CD4-positive, CD25-positive, alpha-beta regulatory T cell (primary cell): ENCODE measurements at regions not wholly inside any gene's neighbourhood (a gene's known extent, or its start where the extent isn't known, plus 50 kb on each side); places are given as distances from the start of the nearest gene placed in this dataset.

Source experiments
- ATAC-seq, 2 donors: fragments of 150-1000 bp; cut with Tn5 transposase; one replicate each; pipeline ENCODE4 v1.10.0; 2021; ENCODE audit warnings: low read depth in 2 of 2, moderate number of reproducible peaks in 2 of 2, moderate library complexity in 1 of 2
- DNase-seq, 3 donors: peaks; one replicate each; pipeline versions ENCODE4 v3.0.0 to v3.0.0-alpha.2; 2012 to 2022; ENCODE audit warnings: mixed read lengths in 1 of 3
- H3K27ac ChIP-seq: one replicate; pipeline ENCODE4 v1.7.0; 2013; ENCODE audit warnings: mild to moderate bottlenecking, low read length; ENCODE audit not compliant: insufficient read depth, poor library complexity, severe bottlenecking
- H3K27me3 ChIP-seq: one replicate; pipeline ENCODE4 v1.7.0; 2013; ENCODE audit warnings: low read length; ENCODE audit not compliant: control insufficient read depth, insufficient read depth
- H3K36me3 ChIP-seq: one replicate; pipeline ENCODE4 v1.7.0; 2013; ENCODE audit warnings: mild to moderate bottlenecking, low read length, moderate library complexity; ENCODE audit not compliant: control insufficient read depth, insufficient read depth
- H3K4me1 ChIP-seq: 2 replicates; pipeline ENCODE4 v1.7.0; 2013; ENCODE audit warnings: mild to moderate bottlenecking, low read length; ENCODE audit not compliant: insufficient read depth, control insufficient read depth, poor library complexity, severe bottlenecking
- H3K4me3 ChIP-seq: one replicate; pipeline ENCODE4 v1.7.0; 2013; ENCODE audit warnings: low read depth, mild to moderate bottlenecking, low read length, moderate library complexity
- H3K9me3 ChIP-seq, 2 experiments: 1 replicate in 1 of 2; 2 replicates in 1 of 2; pipeline ENCODE4 v1.7.0; 2013; ENCODE audit warnings: low read length in 2 of 2, mild to moderate bottlenecking in 1 of 2, moderate library complexity in 1 of 2; ENCODE audit not compliant: control insufficient read depth in 2 of 2
- H3K27ac Mint-ChIP-seq, 3 donors: one replicate each; pipeline ENCODE4 v1.8.0; 2020 to 2022; ENCODE audit warnings: mild to moderate bottlenecking in 3 of 3, mixed read lengths in 3 of 3, moderate library complexity in 2 of 3
- H3K27me3 Mint-ChIP-seq: one replicate; pipeline ENCODE4 v1.8.0; 2022; ENCODE audit warnings: mild to moderate bottlenecking, mixed read lengths
- H3K36me3 Mint-ChIP-seq: one replicate; pipeline ENCODE4 v1.8.0; 2020; ENCODE audit warnings: mixed read lengths
- H3K4me1 Mint-ChIP-seq, 4 donors: one replicate each; pipeline ENCODE4 v1.8.0; 2020 to 2022; ENCODE audit warnings: mixed read lengths in 4 of 4, mild to moderate bottlenecking in 1 of 4
- H3K4me3 Mint-ChIP-seq, 4 donors: one replicate each; pipeline ENCODE4 v1.8.0; 2020 to 2022; ENCODE audit warnings: mild to moderate bottlenecking in 4 of 4, mixed read lengths in 4 of 4, moderate library complexity in 3 of 4
- H3K9me3 Mint-ChIP-seq, 7 donors: one replicate each; pipeline ENCODE4 v1.8.0; 2020 to 2022; ENCODE audit warnings: mixed read lengths in 7 of 7, mild to moderate bottlenecking in 3 of 7, moderate library complexity in 2 of 7

DNA sequence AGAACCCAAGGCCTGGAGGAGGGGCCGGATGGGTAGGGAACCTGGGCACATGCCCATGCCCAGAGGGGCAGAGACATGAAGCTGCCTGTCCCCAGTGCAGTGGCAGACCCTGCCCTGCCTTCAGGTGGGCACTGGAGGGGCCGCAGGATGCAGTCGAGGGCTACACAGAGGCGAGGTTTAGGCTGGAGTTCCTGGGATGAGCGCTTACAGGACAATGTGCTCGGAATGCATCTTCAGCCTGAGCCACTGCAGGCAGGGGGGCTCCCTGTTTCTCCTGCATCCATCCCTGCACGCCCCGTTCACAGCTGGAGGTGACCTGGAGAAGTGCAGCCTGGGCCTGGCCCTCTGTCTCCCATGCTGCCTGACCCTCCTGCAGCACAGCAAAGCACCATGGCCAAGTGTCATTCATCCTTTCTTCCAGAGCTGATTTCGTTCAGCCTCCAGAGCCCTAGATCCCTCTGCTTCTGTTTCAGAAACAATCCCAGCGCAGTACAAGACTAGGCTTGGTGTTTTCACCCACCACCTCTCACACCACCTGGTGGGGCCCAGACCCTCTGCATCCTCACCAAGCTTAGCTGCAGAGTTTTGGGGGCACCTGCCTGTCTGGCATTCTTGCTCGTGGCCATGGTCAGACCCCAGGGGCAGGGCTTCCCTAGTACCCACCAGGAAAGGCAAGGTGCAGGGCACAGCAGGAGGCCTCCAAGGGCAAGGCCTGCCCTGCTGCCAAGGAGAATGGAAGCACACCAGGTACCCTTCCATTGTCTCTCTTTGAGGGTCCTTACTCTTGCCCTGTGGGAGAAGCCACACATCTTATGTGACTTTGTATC is 311.9 kb downstream of the TCERG1L start:
- Mint-ChIP-seq H3K36me3 (no peaks in the 10 kb centered on the region), H3K4me1 (no peaks in the 10 kb centered on the region), H3K4me3 (no peak overlapping the region), H3K9me3 (peaks cover 0 to 3% (median 0%) of the 10 kb centered on the region in 7 donors), H3K27ac (no peak overlapping the region), H3K27me3 (no peaks in the 10 kb centered on the region)
- Histone ChIP-seq H3K27me3 (no peaks in the 10 kb centered on the region), H3K36me3 (no peaks in the 10 kb centered on the region), H3K4me1 (no peaks in the 10 kb centered on the region), H3K4me3 (no peak overlapping the region), H3K27ac (no peak overlapping the region), H3K9me3 (no peaks in the 10 kb centered on the region)
- ATAC-seq: no peak
- DNase-seq: no peak

DNA sequence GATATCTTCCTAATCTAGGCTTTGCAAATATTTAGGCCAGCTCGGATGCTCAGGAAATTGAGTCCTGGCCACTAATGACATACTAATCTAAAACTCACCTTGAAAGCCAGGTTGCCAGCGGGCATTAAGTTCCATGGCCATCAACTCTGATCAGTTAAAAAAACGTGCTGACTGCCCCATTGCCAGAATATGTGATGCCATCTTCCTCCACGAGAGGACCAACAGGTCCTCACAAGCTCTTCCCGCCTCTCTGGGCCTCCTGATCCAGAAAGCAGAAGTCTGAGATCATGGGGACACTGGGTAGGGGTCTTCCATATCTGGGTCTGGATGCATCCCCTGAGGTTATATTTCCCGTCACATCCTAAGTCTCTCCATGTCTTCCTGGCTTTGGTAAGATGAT is 311.3 kb downstream of the TCERG1L start:
- Mint-ChIP-seq H3K36me3 (no peaks in the 10 kb centered on the region), H3K27ac (no peak overlapping the region), H3K9me3 (peaks cover 0 to 3% (median 0%) of the 10 kb centered on the region in 7 donors), H3K4me1 (no peaks in the 10 kb centered on the region), H3K27me3 (no peaks in the 10 kb centered on the region), H3K4me3 (no peak overlapping the region)
- H3K27ac ChIP-seq: no peak overlapping the region
- H3K9me3 ChIP-seq: no peaks in the 10 kb centered on the region
- DNase-seq (no peak), ATAC-seq (no peak)
- H3K4me1 ChIP-seq: no peaks in the 10 kb centered on the region
- no peaks in the 10 kb centered on the region for H3K36me3 ChIP-seq
- no peak overlapping the region for H3K4me3 ChIP-seq
- no peaks in the 10 kb centered on the region for H3K27me3 ChIP-seq

DNA sequence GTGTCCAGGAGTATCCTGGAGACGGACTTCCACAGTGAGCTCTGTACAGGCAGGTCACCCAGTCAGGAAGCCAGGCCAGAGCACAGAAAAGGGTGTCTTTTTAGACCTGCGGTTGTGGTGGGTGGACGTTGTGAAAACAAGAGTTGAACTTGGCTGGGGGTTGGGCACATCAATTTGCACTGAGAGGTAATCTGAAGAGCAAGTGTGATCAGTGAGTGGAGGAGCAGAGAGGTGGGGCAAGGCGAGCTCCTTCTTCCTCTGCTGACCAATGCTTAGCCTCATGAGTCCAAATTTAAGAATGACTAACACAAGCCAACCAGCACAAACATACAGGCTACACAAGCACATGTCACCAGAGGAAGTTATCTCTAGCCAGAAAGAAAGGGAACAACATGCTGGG is 310.8 kb downstream of the TCERG1L start:
- Mint-ChIP-seq H3K4me1 (no peaks in the 10 kb centered on the region), H3K27ac (no peak overlapping the region)

DNA sequence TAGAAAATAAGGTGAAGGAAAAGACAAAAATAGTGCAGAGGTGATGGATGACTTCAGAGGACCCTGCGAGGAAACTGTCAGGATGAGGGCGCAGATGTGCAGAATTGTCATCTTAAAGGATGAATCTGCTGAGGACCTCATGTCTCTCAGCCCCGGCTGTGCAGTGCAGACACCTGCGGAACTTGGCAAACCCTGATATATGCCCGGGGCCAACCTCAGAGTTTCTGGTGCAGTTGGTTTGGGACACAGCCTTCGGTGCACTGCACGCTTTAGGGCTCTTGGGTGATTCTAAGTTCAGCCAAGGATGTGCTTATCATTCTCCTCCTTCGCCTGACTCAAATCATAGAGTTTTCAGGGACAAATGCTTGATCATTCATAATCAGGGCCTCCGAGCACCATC is 310.1 kb downstream of the TCERG1L start:
- H3K9me3 ChIP-seq: no peaks in the 10 kb centered on the region
- Mint-ChIP-seq H3K4me1 (no peaks in the 10 kb centered on the region), H3K27me3 (no peaks in the 10 kb centered on the region), H3K9me3 (peaks cover 0 to 2% (median 0%) of the 10 kb centered on the region in 7 donors), H3K36me3 (no peaks in the 10 kb centered on the region), H3K4me3 (no peak overlapping the region), H3K27ac (no peak overlapping the region)
- H3K4me3 ChIP-seq: no peak overlapping the region
- H3K4me1 ChIP-seq: no peaks in the 10 kb centered on the region
- H3K27ac ChIP-seq: no peak overlapping the region
- DNase-seq (no peak), ATAC-seq (no peak)
- no peaks in the 10 kb centered on the region for H3K27me3 ChIP-seq
- no peaks in the 10 kb centered on the region for H3K36me3 ChIP-seq

More for the DNA sequence above, 310.8 kb downstream of the TCERG1L start:
- H3K27me3 ChIP-seq: no peaks in the 10 kb centered on the region
- Mint-ChIP-seq H3K4me3 (no peak overlapping the region), H3K9me3 (peaks cover 0 to 3% (median 2%) of the 10 kb centered on the region in 7 donors), H3K36me3 (no peaks in the 10 kb centered on the region), H3K27me3 (no peaks in the 10 kb centered on the region)
- H3K27ac ChIP-seq: no peak overlapping the region
- ATAC-seq (no peak), DNase-seq (no peak)
- no peaks in the 10 kb centered on the region for H3K4me1 ChIP-seq
- no peaks in the 10 kb centered on the region for H3K36me3 ChIP-seq
- no peak overlapping the region for H3K4me3 ChIP-seq
- no peaks in the 10 kb centered on the region for H3K9me3 ChIP-seq

DNA sequence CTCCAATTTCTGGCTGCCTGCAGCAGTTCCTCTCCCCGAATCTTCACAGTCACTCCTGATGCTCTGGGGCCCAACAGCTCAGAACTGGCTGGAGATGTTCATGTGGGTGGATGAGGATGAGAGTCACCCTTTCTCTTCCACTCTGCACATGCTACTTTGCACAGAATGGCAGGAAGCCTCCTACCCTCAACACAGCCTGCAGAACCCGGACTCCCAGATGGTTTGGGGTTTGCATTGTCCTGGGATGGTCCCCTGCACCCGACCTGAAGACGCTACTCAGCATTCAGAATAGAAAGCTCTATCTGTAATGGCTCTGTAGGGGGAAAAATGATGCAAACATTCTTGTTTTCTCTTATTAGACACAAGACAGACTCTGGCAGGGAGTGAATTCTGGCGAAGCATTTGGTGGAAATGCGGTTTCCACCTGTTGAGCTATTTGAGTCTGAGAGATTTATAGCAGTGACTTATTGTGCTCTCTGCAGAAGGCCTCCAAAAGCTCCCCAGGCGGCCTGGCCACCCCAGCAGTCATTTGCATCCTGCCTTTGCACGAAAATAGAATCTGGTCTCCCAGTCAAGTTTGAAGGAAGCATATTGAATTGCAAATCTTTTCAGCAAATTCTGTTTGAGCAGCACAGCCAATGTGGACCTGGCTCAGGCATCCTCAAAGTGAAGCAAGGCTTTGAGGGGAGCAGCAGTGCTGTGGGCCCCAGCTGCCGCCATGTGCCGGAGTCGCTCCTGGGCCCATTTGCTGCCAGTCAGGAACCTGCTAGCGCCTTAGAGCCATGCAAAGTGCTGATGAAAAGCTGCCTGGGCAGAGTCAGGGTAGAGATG is 309.3 kb downstream of the TCERG1L start:
- Histone ChIP-seq H3K9me3 (no peaks in the 10 kb centered on the region), H3K27me3 (no peaks in the 10 kb centered on the region), H3K4me1 (no peaks in the 10 kb centered on the region), H3K27ac (no peak overlapping the region), H3K4me3 (no peak overlapping the region), H3K36me3 (no peaks in the 10 kb centered on the region)
- Mint-ChIP-seq H3K27me3 (no peaks in the 10 kb centered on the region), H3K27ac (no peak overlapping the region), H3K9me3 (peaks cover 0 to 2% (median 0%) of the 10 kb centered on the region in 7 donors), H3K4me1 (no peaks in the 10 kb centered on the region), H3K4me3 (no peak overlapping the region), H3K36me3 (no peaks in the 10 kb centered on the region)
- DNase-seq: no peak
- no peak for ATAC-seq

DNA sequence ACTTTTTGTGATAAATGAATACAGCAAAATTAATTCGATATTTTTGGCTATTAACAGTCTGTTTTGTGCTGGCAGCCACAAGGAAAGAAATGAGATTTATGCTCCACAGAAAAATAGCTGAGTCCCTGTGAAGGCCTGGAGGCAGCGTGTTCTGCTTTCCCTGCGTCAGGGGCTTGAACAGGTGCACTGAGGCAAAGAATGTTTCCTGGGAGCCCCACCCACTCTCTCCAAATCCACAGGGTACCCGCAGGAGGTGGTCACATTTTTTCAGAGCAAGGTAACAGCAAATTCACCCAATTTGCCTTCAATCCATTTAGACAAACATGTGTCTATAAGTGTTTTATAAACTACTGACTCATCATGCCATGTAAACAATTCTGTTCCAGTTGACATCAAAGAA is 308.1 kb downstream of the TCERG1L start:
- H3K27me3 ChIP-seq: no peaks in the 10 kb centered on the region
- DNase-seq (no peak), ATAC-seq (no peak)
- H3K4me3 ChIP-seq: no peak overlapping the region
- no peaks in the 10 kb centered on the region for H3K36me3 Mint-ChIP-seq
- peaks cover 4% of the 10 kb centered on the region for H3K27me3 Mint-ChIP-seq
- no peaks in the 10 kb centered on the region for H3K9me3 ChIP-seq
- peaks cover 0 to 2% (median 0%) of the 10 kb centered on the region in 7 donors for H3K9me3 Mint-ChIP-seq
- H3K4me1 Mint-ChIP-seq: no peaks in the 10 kb centered on the region
- no peaks in the 10 kb centered on the region for H3K4me1 ChIP-seq
- no peak overlapping the region for H3K27ac Mint-ChIP-seq
- no peak overlapping the region for H3K4me3 Mint-ChIP-seq
- H3K36me3 ChIP-seq: no peaks in the 10 kb centered on the region
- H3K27ac ChIP-seq: no peak overlapping the region

DNA sequence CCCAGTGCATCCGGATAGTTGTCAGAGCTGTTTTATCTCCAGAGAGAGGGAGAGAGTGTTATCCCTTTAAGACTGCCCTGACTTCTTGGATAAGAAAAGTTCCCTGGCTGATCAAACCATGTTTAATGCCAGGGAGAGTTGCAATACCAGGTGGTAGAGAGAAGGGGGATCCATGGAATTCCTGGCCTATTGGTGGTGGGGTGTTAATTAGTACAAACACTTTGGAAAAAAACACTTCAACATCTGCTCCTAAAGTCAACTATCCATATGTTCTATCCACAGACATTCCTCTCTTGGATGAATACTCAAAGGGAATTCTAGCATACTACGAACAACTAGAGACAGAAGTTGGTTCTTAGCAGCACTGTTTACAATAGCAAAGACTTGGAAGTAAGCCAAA is 307.2 kb downstream of the TCERG1L start:
- Mint-ChIP-seq H3K27ac (no peak overlapping the region), H3K4me1 (no peaks in the 10 kb centered on the region), H3K27me3 (peaks cover 4% of the 10 kb centered on the region), H3K4me3 (no peak overlapping the region), H3K9me3 (peaks cover 0 to 2% (median 1%) of the 10 kb centered on the region in 7 donors), H3K36me3 (no peaks in the 10 kb centered on the region)
- no peak overlapping the region for H3K4me3 ChIP-seq
- H3K9me3 ChIP-seq: no peaks in the 10 kb centered on the region
- no peaks in the 10 kb centered on the region for H3K27me3 ChIP-seq
- ATAC-seq: no peak
- no peak for DNase-seq
- H3K36me3 ChIP-seq: no peaks in the 10 kb centered on the region
- H3K4me1 ChIP-seq: no peaks in the 10 kb centered on the region
- H3K27ac ChIP-seq: no peak overlapping the region
